H9 (cell line): ENCODE measurements at regions not wholly inside any gene's neighbourhood (a gene's known extent, or its start where the extent isn't known, plus 50 kb on each side); places are given as distances from the start of the nearest gene placed in this dataset.

Experiments used
- DNase-seq: peaks from one replicate; pipeline ENCODE4 v3.0.0-alpha.2; 2017
- H2AFZ ChIP-seq: one replicate; pipeline ENCODE4 v1.6.1; 2013; ENCODE audit warnings: mild to moderate bottlenecking, low read length, control low read depth, moderate library complexity
- H2AK5ac ChIP-seq: 2 replicates; pipeline ENCODE4 v1.6.1; 2013; ENCODE audit warnings: low read length, control low read depth, mixed read lengths; ENCODE audit not compliant: insufficient read length
- H2BK120ac ChIP-seq: one replicate; pipeline ENCODE4 v1.6.1; 2013; ENCODE audit warnings: low read depth, mild to moderate bottlenecking, low read length, control low read depth, inconsistent platforms; ENCODE audit not compliant: poor library complexity, severe bottlenecking
- H2BK12ac ChIP-seq: 2 replicates; pipeline ENCODE4 v1.6.1; 2013; ENCODE audit warnings: low read length, control low read depth, mixed read lengths, low read depth; ENCODE audit not compliant: insufficient read length
- H2BK15ac ChIP-seq: 2 replicates; pipeline ENCODE4 v1.6.1; 2013; ENCODE audit warnings: low read depth, low read length, control low read depth
- H2BK20ac ChIP-seq: one replicate; pipeline ENCODE4 v1.6.1; 2013; ENCODE audit warnings: low read depth, mild to moderate bottlenecking, low read length, control low read depth, inconsistent platforms; ENCODE audit not compliant: poor library complexity, severe bottlenecking
- H2BK5ac ChIP-seq: 2 replicates; pipeline ENCODE4 v1.6.1; 2013; ENCODE audit warnings: low read length, control low read depth, mixed read lengths; ENCODE audit not compliant: insufficient read length
- H3K14ac ChIP-seq: 2 replicates; pipeline ENCODE4 v1.6.1; 2013; ENCODE audit warnings: low read length, control low read depth; ENCODE audit not compliant: insufficient read depth
- H3K18ac ChIP-seq: 2 replicates; pipeline ENCODE4 v1.6.1; 2013; ENCODE audit warnings: low read depth, mild to moderate bottlenecking, mixed read lengths, low read length, control low read depth; ENCODE audit not compliant: insufficient read length
- H3K23ac ChIP-seq: 2 replicates; pipeline ENCODE4 v1.6.1; 2013; ENCODE audit warnings: low read length, control low read depth, mixed read lengths, low read depth; ENCODE audit not compliant: insufficient read length
- H3K23me2 ChIP-seq: 2 replicates; pipeline ENCODE4 v1.6.1; 2013; ENCODE audit warnings: low read depth, mild to moderate bottlenecking, mixed read lengths, low read length, control low read depth; ENCODE audit not compliant: insufficient read length, poor library complexity, severe bottlenecking
- H3K27ac ChIP-seq: 2 replicates; pipeline ENCODE4 v1.5.1; 2013; ENCODE audit warnings: low read length, control low read depth, mixed read lengths, low read depth; ENCODE audit not compliant: insufficient read length
- H3K27me3 ChIP-seq: 2 replicates; pipeline ENCODE4 v1.6.1; 2013; ENCODE audit warnings: low read length, control low read depth, inconsistent platforms; ENCODE audit not compliant: insufficient read depth
- H3K4ac ChIP-seq: 2 replicates; pipeline ENCODE4 v1.6.1; 2013; ENCODE audit warnings: low read depth, mild to moderate bottlenecking, control low read depth, inconsistent platforms, low read length, moderate library complexity
- H3K4me1 ChIP-seq: 2 replicates; pipeline ENCODE4 v1.6.1; 2013; ENCODE audit warnings: low read length, control low read depth, inconsistent platforms; ENCODE audit not compliant: insufficient read depth
- H3K4me2 ChIP-seq: 2 replicates; pipeline ENCODE4 v1.6.1; 2013; ENCODE audit warnings: low read length, control low read depth, mixed read lengths; ENCODE audit not compliant: insufficient read length, insufficient read depth
- H3K56ac ChIP-seq: 2 replicates; pipeline ENCODE4 v1.6.1; 2013; ENCODE audit warnings: low read depth, mild to moderate bottlenecking, mixed read lengths, low read length, control low read depth; ENCODE audit not compliant: insufficient read length
- H3K79me1 ChIP-seq: 2 replicates; pipeline ENCODE4 v1.6.1; 2013; ENCODE audit warnings: low read depth, mild to moderate bottlenecking, moderate library complexity, low read length, control low read depth, inconsistent platforms; ENCODE audit not compliant: insufficient read depth, poor library complexity, severe bottlenecking
- H3K79me2 ChIP-seq: 2 replicates; pipeline ENCODE4 v1.6.1; 2013; ENCODE audit warnings: low read length, control low read depth, inconsistent platforms; ENCODE audit not compliant: insufficient read depth
- H3K9ac ChIP-seq: 2 replicates; pipeline ENCODE4 v1.6.1; 2013; ENCODE audit warnings: low read length, control low read depth, mixed read lengths; ENCODE audit not compliant: insufficient read length; ENCODE audit errors: extremely low read depth
- H3K9me3 ChIP-seq: one replicate; pipeline ENCODE4 v1.6.1; 2013; ENCODE audit warnings: low read depth, low read length, inconsistent platforms; ENCODE audit not compliant: control insufficient read depth
- H3T11ph ChIP-seq: one replicate; pipeline ENCODE4 v1.6.1; 2013; ENCODE audit warnings: mild to moderate bottlenecking, low read length, control low read depth, inconsistent platforms
- H4K20me1 ChIP-seq: one replicate; pipeline ENCODE4 v1.6.1; 2013; ENCODE audit not compliant: control insufficient read depth, insufficient read length, insufficient read depth
- H4K5ac ChIP-seq: 2 replicates; pipeline ENCODE4 v1.6.1; 2013; ENCODE audit warnings: low read depth, mild to moderate bottlenecking, mixed read lengths, low read length, control low read depth; ENCODE audit not compliant: insufficient read length
- H4K8ac ChIP-seq: replicated peaks from 2 replicates; pipeline ENCODE4 v1.6.1; 2013; ENCODE audit warnings: low read length, control low read depth, mixed read lengths, low read depth; ENCODE audit not compliant: insufficient read length
- H4K91ac ChIP-seq: 2 replicates; pipeline ENCODE4 v1.6.1; 2013; ENCODE audit warnings: low read depth, mild to moderate bottlenecking, moderate library complexity, mixed read lengths, low read length, control low read depth; ENCODE audit not compliant: insufficient read length
- H3K27ac Mint-ChIP-seq, 3 experiments: 2 replicates in 2 of 3; 3 replicates in 1 of 3; pipeline ENCODE4 v1.8.0; 2020 to 2021; ENCODE audit warnings: mixed read lengths in 3 of 3, mild to moderate bottlenecking in 1 of 3, moderate library complexity in 1 of 3
- H3K27me3 Mint-ChIP-seq: 2 replicates; pipeline ENCODE4 v1.8.0; 2021; ENCODE audit warnings: low read depth, mild to moderate bottlenecking, moderate library complexity, mixed read lengths
- H3K36me3 Mint-ChIP-seq, 3 experiments: 2 replicates in 2 of 3; 3 replicates in 1 of 3; pipeline ENCODE4 v1.8.0; 2020 to 2021; ENCODE audit warnings: low read depth in 3 of 3, mixed read lengths in 3 of 3; ENCODE audit not compliant: insufficient read depth in 1 of 3
- H3K4me1 Mint-ChIP-seq, 2 experiments: 2 replicates each; pipeline ENCODE4 v1.8.0; 2020; ENCODE audit warnings: mixed read lengths in 2 of 2
- H3K4me3 Mint-ChIP-seq, 2 experiments: 2 replicates in 1 of 2; 3 replicates in 1 of 2; pipeline ENCODE4 v1.8.0; 2020 to 2021; ENCODE audit warnings: mild to moderate bottlenecking in 2 of 2, mixed read lengths in 2 of 2, moderate library complexity in 1 of 2
- H3K9me3 Mint-ChIP-seq, 2 experiments: 2 replicates in 1 of 2; 3 replicates in 1 of 2; pipeline ENCODE4 v1.8.0; 2020; ENCODE audit warnings: mild to moderate bottlenecking in 2 of 2, mixed read lengths in 2 of 2, moderate library complexity in 1 of 2
- WGBS: extraction: QIAGEN DNeasy Blood & Tissue Kit; methylation state at CpG from one replicate; pipeline ENCODE4 v1.1.7; 2013; ENCODE audit warnings: missing lambda C conversion rate, low lambda C conversion rate, mixed read lengths; ENCODE audit not compliant: insufficient read length; ENCODE audit errors: extremely low coverage; 5-methylcytosine and 5-hydroxymethylcytosine counted together
- TF ChIP-seq, protein P1 (sequence below): fragments of 200-600 bp; sonication (generic); conservative IDR thresholded peaks from 3 replicates; pipeline ENCODE4 v1.8.0; 2021; ENCODE audit warnings: antibody characterized with exemption, mild to moderate bottlenecking

DNA sequence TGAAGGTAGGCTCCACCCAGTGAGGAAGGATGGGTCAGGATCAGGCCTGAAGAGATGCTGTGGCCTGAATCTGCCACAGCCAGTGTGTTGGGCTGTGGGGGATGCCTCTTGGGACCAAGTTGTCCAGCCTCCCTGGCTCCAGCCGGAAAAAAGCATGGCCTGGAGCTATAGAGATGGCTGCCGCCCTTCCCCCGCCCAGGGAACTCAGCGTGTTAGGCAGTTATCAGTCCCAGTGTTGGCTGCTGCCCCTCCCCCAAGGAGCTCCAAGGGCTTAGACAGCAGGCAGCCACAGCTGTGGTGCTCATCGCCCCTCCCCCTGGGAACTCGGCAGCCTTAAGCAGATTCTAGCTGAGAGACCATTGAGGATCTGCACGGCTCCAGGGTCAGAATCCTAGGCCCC is 158.0 kb downstream of the CAPZA3 start:
- peaks cover 19 to 26% of the 10 kb centered on the region in 2 experiments for H3K9me3 Mint-ChIP-seq
- no peak overlapping the region for H3K4me2 ChIP-seq
- no peak overlapping the region for H3K9ac ChIP-seq
- no peaks in the 10 kb centered on the region; the same call in 1 of the 2 replicates for H3K4me1 ChIP-seq
- no peak overlapping the region for H2AFZ ChIP-seq
- H4K8ac ChIP-seq, result no peak overlapping the region
- H3K27ac Mint-ChIP-seq, result no peak overlapping the region
- H2AK5ac ChIP-seq, result no peak overlapping the region
- H3K56ac ChIP-seq, result no peak overlapping the region
- H3K79me2 ChIP-seq, result no peaks in the 10 kb centered on the region
- no peaks in the 10 kb centered on the region for H3K27me3 ChIP-seq
- H3K79me1 ChIP-seq, result no peaks in the 10 kb centered on the region
- H3K9me3 ChIP-seq, result no peaks in the 10 kb centered on the region
- H4K20me1 ChIP-seq, result no peaks in the 10 kb centered on the region
- no peak overlapping the region for H3K23ac ChIP-seq
- TF ChIP-seq, protein P1, sequence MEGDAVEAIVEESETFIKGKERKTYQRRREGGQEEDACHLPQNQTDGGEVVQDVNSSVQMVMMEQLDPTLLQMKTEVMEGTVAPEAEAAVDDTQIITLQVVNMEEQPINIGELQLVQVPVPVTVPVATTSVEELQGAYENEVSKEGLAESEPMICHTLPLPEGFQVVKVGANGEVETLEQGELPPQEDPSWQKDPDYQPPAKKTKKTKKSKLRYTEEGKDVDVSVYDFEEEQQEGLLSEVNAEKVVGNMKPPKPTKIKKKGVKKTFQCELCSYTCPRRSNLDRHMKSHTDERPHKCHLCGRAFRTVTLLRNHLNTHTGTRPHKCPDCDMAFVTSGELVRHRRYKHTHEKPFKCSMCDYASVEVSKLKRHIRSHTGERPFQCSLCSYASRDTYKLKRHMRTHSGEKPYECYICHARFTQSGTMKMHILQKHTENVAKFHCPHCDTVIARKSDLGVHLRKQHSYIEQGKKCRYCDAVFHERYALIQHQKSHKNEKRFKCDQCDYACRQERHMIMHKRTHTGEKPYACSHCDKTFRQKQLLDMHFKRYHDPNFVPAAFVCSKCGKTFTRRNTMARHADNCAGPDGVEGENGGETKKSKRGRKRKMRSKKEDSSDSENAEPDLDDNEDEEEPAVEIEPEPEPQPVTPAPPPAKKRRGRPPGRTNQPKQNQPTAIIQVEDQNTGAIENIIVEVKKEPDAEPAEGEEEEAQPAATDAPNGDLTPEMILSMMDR, result no peak
- H3K4me1 Mint-ChIP-seq, result peaks cover 38 to 42% of the 10 kb centered on the region in 2 experiments
- no peak overlapping the region for H2BK20ac ChIP-seq
- no peak overlapping the region for H3K27ac ChIP-seq
- no peak overlapping the region for H3K18ac ChIP-seq
- DNase-seq, result peak; percentile 80
- H3K27me3 Mint-ChIP-seq, result no peaks in the 10 kb centered on the region; the same call in 1 of the 2 replicates
- H2BK12ac ChIP-seq, result no peak overlapping the region
- no CpG with 5 or more reads among the region's 7 CpGs for WGBS
- H2BK120ac ChIP-seq, result no peak overlapping the region
- no peak overlapping the region for H3K4me3 Mint-ChIP-seq
- H4K5ac ChIP-seq, result no peak overlapping the region
- no peak overlapping the region for H4K91ac ChIP-seq
- no peak overlapping the region for H3T11ph ChIP-seq
- H3K36me3 Mint-ChIP-seq, result peaks cover 4 to 36% (median 9%) of the 10 kb centered on the region in 3 experiments
- no peak overlapping the region for H2BK5ac ChIP-seq
- H3K14ac ChIP-seq, result 0 out of 2 replicates have a peak overlapping the region, but pooled peaks have one; percentile 44
- no peak overlapping the region for H2BK15ac ChIP-seq
- no peak overlapping the region for H3K4ac ChIP-seq
- no peaks in the 10 kb centered on the region for H3K23me2 ChIP-seq
